ENCODE measurements at regions not wholly inside any gene's neighbourhood (a gene's known extent, or its start where the extent isn't known, plus 50 kb on each side); places are given as distances from the start of the nearest gene placed in this dataset.

DNA sequence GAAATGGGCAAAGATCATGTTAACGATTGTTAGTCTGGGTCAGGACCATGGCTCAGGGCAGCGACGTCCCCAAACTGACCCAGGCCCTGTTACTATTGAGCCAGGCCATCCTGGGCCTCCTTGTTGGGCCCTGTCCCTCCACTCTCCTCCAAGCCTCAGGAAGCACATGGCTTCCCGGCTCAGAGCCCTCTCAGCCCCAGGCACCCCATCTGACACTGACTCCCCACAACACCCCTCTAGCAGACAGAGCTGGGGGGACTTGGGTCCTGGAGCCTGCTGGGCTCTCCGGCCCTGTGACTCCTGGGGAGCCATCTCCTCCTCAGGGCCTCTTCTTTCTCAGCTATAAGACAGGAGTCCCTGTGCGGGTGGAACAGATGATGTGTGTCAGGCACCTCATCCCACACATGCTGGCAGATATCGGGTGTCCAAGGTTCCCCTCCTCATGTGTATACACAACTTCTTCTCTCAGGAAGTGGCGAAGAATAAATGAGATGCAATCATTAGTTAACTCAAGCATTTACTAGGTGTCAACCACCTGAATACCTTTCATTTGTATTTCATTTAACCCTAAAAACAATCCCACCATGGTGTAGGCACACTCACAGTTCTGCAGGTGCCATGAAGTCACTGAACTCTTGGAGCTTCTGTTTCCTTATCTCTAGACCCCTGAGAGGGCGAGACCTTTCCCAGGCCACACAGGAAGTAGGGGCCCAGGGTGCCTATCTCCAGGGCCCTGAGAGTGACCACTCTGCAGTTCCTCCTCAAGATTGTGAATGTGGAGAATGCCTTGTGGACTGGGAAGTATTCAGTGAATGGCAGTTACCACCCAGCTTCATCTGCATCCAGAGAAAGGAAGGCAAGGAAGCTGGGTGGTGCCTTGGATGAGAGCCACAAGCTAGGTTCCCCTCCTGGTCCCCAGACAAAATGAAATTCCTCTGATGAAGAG lies 282.5 kb upstream of the TLE3 start:
- no peak for DNase-seq (ENCODE audit: low spot score)

DNA sequence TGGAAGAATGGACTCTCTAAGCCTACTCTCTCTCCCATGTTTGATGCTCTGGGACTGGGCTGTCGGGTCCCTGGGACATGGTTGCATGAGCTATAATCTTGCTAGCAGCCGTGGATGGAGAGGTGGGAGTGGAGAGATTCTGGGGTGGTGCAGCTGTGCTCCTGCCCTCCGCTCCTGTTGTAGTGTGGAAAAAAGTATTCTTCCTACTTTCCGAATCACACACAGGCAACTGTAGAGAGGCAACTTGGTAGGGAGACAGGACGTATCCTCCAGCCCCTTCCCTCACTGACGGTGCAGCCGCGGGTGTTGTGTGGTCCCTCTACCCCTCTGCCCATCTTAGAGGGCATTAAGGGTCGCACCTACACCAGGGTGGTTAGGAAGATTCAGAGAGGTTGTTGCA lies 281.4 kb upstream of the TLE3 start:
- H4K20me1 ChIP-seq (ENCODE audit: low read depth): no peaks in the 10 kb centered on the region
- H3K27ac ChIP-seq: no peak overlapping the region
- no peak overlapping the region for H3K9ac ChIP-seq
- no peak overlapping the region for H3K4me3 ChIP-seq
- DNase-seq (ENCODE audit: low spot score): no peak
- H3K36me3 ChIP-seq: no peaks in the 10 kb centered on the region
- H3K4me3 Mint-ChIP-seq: no peak overlapping the region
- peaks cover 20% of the 10 kb centered on the region for H3K27me3 Mint-ChIP-seq (ENCODE audit: insufficient read depth, low read depth)
- no peaks in the 10 kb centered on the region for H3K79me2 ChIP-seq (ENCODE audit: low read depth)
- H3K9me3 Mint-ChIP-seq: no peaks in the 10 kb centered on the region
- TF ChIP-seq, protein P1, sequence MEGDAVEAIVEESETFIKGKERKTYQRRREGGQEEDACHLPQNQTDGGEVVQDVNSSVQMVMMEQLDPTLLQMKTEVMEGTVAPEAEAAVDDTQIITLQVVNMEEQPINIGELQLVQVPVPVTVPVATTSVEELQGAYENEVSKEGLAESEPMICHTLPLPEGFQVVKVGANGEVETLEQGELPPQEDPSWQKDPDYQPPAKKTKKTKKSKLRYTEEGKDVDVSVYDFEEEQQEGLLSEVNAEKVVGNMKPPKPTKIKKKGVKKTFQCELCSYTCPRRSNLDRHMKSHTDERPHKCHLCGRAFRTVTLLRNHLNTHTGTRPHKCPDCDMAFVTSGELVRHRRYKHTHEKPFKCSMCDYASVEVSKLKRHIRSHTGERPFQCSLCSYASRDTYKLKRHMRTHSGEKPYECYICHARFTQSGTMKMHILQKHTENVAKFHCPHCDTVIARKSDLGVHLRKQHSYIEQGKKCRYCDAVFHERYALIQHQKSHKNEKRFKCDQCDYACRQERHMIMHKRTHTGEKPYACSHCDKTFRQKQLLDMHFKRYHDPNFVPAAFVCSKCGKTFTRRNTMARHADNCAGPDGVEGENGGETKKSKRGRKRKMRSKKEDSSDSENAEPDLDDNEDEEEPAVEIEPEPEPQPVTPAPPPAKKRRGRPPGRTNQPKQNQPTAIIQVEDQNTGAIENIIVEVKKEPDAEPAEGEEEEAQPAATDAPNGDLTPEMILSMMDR (IDR thresholded peaks at IDR 0.05): no peak
- no peak for TF ChIP-seq EZH2 (IDR thresholded peaks at IDR 0.05)
- H3K9me3 ChIP-seq (ENCODE audit: low read depth): no peaks in the 10 kb centered on the region
- no peak overlapping the region for H3K4me2 ChIP-seq
- no peaks in the 10 kb centered on the region for H3K27me3 ChIP-seq
- no peak overlapping the region for H3K27ac Mint-ChIP-seq
- H3K4me1 ChIP-seq: peaks cover 26% of the 10 kb centered on the region
- H3K4me1 Mint-ChIP-seq: peaks cover 33% of the 10 kb centered on the region
- H2AFZ ChIP-seq (replicated peaks): no peak overlapping the region
- peaks cover 3% of the 10 kb centered on the region for H3F3A ChIP-seq (ENCODE audit: low read depth)
- H3K36me3 Mint-ChIP-seq: no peaks in the 10 kb centered on the region

More for the DNA sequence above, 282.5 kb upstream of the TLE3 start:
- H3F3A ChIP-seq (ENCODE audit: low read depth): peaks cover 3% of the 10 kb centered on the region
- H2AFZ ChIP-seq (replicated peaks): no peak overlapping the region
- Mint-ChIP-seq H3K27ac (no peak overlapping the region), H3K4me3 (no peak overlapping the region), H3K36me3 (no peaks in the 10 kb centered on the region), H3K27me3 (ENCODE audit: insufficient read depth, low read depth) (peaks cover 23% of the 10 kb centered on the region), H3K9me3 (no peaks in the 10 kb centered on the region), H3K4me1 (peaks cover 33% of the 10 kb centered on the region)
- H3K36me3 ChIP-seq: no peaks in the 10 kb centered on the region
- no peaks in the 10 kb centered on the region for H3K27me3 ChIP-seq
- H3K4me1 ChIP-seq: peaks cover 26% of the 10 kb centered on the region
- H3K4me3 ChIP-seq: no peak overlapping the region
- H3K4me2 ChIP-seq: no peak overlapping the region
- no peaks in the 10 kb centered on the region for H4K20me1 ChIP-seq (ENCODE audit: low read depth)
- no peak overlapping the region for H3K9ac ChIP-seq
- H3K79me2 ChIP-seq (ENCODE audit: low read depth): no peaks in the 10 kb centered on the region
- TF ChIP-seq EZH2phosphoT487 (IDR thresholded peaks at IDR 0.05): no peak
- TF ChIP-seq, protein P1 (IDR thresholded peaks at IDR 0.05): no peak
- no peak for TF ChIP-seq EZH2 (IDR thresholded peaks at IDR 0.05)
- H3K27ac ChIP-seq: no peak overlapping the region
- no peaks in the 10 kb centered on the region for H3K9me3 ChIP-seq (ENCODE audit: low read depth)

DNA sequence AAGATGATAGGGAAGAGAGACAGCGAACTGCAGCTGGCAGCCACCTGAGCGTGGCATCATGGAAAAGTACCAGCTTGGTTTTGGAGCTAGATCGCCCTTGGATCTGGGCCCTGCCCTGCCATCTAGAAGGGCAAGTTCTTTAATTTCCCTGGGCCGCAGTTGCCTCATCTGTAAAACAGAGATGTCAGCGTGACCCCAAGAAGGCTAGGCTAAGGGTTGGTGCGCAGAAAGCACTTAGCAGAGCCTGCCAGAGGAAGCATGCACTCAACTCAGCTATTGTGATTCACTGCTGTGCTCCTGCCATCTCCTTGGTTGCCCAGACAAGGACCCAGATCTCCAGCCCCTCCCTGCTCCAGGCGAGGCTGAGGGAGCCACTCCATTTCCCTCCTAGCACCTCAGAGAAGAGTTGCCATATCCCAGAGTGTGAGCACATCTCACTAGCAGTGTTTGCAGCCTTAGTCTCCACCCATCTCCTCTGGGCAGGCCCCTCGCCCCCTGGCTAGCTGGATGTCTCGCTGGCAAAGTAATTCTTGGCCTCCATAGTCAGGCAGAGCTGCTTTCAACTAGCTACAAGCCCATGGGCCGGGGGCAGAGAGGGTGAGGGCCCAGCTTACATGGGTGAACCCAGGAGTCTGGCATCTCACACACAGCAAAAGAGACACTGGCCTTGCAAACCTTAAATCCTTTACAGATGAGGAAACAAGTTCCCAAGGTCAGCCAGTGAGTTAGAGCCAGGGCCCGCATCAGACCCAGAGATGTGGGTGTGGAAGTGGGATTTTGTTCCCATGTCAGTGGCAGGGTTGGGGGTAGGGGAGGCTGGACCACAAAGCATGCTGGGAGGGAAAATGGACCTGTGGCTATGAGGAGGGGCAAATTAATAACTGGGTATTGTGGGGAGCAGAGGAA lies 280.7 kb upstream of the TLE3 start:
- H3K27me3 Mint-ChIP-seq (ENCODE audit: insufficient read depth, low read depth): peaks cover 22% of the 10 kb centered on the region
- Histone ChIP-seq H3K9ac (no peak overlapping the region), H3K27ac (no peak overlapping the region)

More for the DNA sequence above, 280.7 kb upstream of the TLE3 start:
- Mint-ChIP-seq H3K36me3 (no peaks in the 10 kb centered on the region), H3K4me1 (peaks cover 33% of the 10 kb centered on the region), H3K9me3 (no peaks in the 10 kb centered on the region), H3K27ac (peak overlapping the region; percentile 46), H3K4me3 (no peak overlapping the region)
- peaks cover 3% of the 10 kb centered on the region for H3F3A ChIP-seq (ENCODE audit: low read depth)
- H3K4me2 ChIP-seq: no peak overlapping the region
- no peaks in the 10 kb centered on the region for H3K79me2 ChIP-seq (ENCODE audit: low read depth)
- no peaks in the 10 kb centered on the region for H3K36me3 ChIP-seq
- TF ChIP-seq EZH2 (IDR thresholded peaks at IDR 0.05) (no peak), EZH2phosphoT487 (IDR thresholded peaks at IDR 0.05) (no peak)
- TF ChIP-seq, protein P1 (IDR thresholded peaks at IDR 0.05): no peak
- H2AFZ ChIP-seq (replicated peaks): no peak overlapping the region
- no peaks in the 10 kb centered on the region for H4K20me1 ChIP-seq (ENCODE audit: low read depth)
- H3K9me3 ChIP-seq (ENCODE audit: low read depth): no peaks in the 10 kb centered on the region
- no peak for DNase-seq (ENCODE audit: low spot score)
- H3K4me3 ChIP-seq: no peak overlapping the region
- peaks cover 26% of the 10 kb centered on the region for H3K4me1 ChIP-seq
- H3K27me3 ChIP-seq: no peaks in the 10 kb centered on the region
